Liver (tissue), 8 donors: ENCODE measurements at regions not wholly inside any gene's neighbourhood (a gene's known extent, or its start where the extent isn't known, plus 50 kb on each side); places are given as distances from the start of the nearest gene placed in this dataset.

Source experiments
- DNase-seq: peaks from one replicate; pipeline ENCODE4 v3.0.0-alpha.2; 2017; ENCODE audit warnings: low spot score
- H3K27ac ChIP-seq, 2 donors: one replicate each; pipeline ENCODE4 v1.7.0; 2013; ENCODE audit warnings: inconsistent platforms in 2 of 2, low read length in 2 of 2, control low read depth in 1 of 2, low read depth in 1 of 2, mild to moderate bottlenecking in 1 of 2
- H3K27me3 ChIP-seq, 4 donors: one replicate each; pipeline versions ENCODE4 v1.6.1 to v1.7.0; 2013; ENCODE audit warnings: low read length in 3 of 4, inconsistent platforms in 1 of 4, mild to moderate bottlenecking in 1 of 4, moderate library complexity in 1 of 4; ENCODE audit not compliant: control insufficient read depth in 4 of 4, insufficient read depth in 4 of 4
- H3K36me3 ChIP-seq, 4 donors: one replicate each; pipeline versions ENCODE4 v1.6.1 to v1.7.0; 2013; ENCODE audit warnings: low read length in 3 of 4, mild to moderate bottlenecking in 3 of 4, low read depth in 1 of 4, moderate library complexity in 1 of 4; ENCODE audit not compliant: control insufficient read depth in 4 of 4, insufficient read depth in 3 of 4
- H3K4me1 ChIP-seq, 4 donors: one replicate each; pipeline versions ENCODE4 v1.6.1 to v1.7.0; 2013; ENCODE audit warnings: low read length in 3 of 4, mild to moderate bottlenecking in 3 of 4, moderate library complexity in 1 of 4; ENCODE audit not compliant: control insufficient read depth in 4 of 4, insufficient read depth in 4 of 4
- H3K4me3 ChIP-seq, 3 donors: one replicate each; pipeline versions ENCODE4 v1.6.1 to v1.7.0; 2013; ENCODE audit warnings: low read length in 3 of 3, control low read depth in 1 of 3, low read depth in 1 of 3, mild to moderate bottlenecking in 1 of 3
- H3K9ac ChIP-seq, 2 donors: one replicate each; pipeline ENCODE4 v1.7.0; 2013; ENCODE audit warnings: low read length in 2 of 2, mild to moderate bottlenecking in 2 of 2, moderate library complexity in 2 of 2, control low read depth in 1 of 2, low read depth in 1 of 2
- H3K9me3 ChIP-seq, 4 donors: one replicate each; pipeline versions ENCODE4 v1.6.1 to v1.7.0; 2013; ENCODE audit warnings: low read length in 3 of 4; ENCODE audit not compliant: control insufficient read depth in 4 of 4
- ATF3 ChIP-seq: IDR thresholded peaks from 2 replicates; pipeline ENCODE4 v1.6.1; 2016; ENCODE audit warnings: antibody characterized with exemption
- CTCF ChIP-seq: fragments of 150-350 bp; IDR thresholded peaks from 2 replicates; pipeline ENCODE4 v1.5.1; 2017; ENCODE audit warnings: improper control_type of control experiment, low read depth, low read length; ENCODE audit not compliant: missing input control
- EGR1 ChIP-seq, 2 donors: IDR thresholded peaks; 2 replicates each; pipeline ENCODE4 v1.6.1; 2016 to 2018; ENCODE audit warnings: antibody characterized with exemption in 2 of 2, low read depth in 2 of 2
- FOXA1 ChIP-seq: IDR thresholded peaks from 2 replicates; pipeline ENCODE4 v1.6.1; 2016; ENCODE audit warnings: antibody characterized with exemption
- FOXA2 ChIP-seq: IDR thresholded peaks from 2 replicates; pipeline ENCODE4 v1.6.1; 2016; ENCODE audit warnings: antibody characterized with exemption
- GABPA ChIP-seq, 2 donors: IDR thresholded peaks in 1 of 2; conservative IDR thresholded peaks in 1 of 2; 2 replicates each; pipeline ENCODE4 v1.6.1; 2016; ENCODE audit warnings: antibody characterized with exemption in 2 of 2, mild to moderate bottlenecking in 1 of 2, moderate library complexity in 1 of 2
- HNF4G ChIP-seq: IDR thresholded peaks from 2 replicates; pipeline ENCODE4 v1.6.1; 2016; ENCODE audit warnings: antibody characterized with exemption
- NR2F2 ChIP-seq: IDR thresholded peaks from 2 replicates; pipeline ENCODE4 v1.6.1; 2016; ENCODE audit warnings: antibody characterized with exemption
- RAD21 ChIP-seq, 2 donors: IDR thresholded peaks; 2 replicates each; pipeline ENCODE4 v1.6.1; 2016; ENCODE audit warnings: antibody characterized with exemption in 2 of 2, mild to moderate bottlenecking in 2 of 2
- REST ChIP-seq: IDR thresholded peaks from 2 replicates; pipeline ENCODE4 v1.6.1; 2016; ENCODE audit warnings: antibody characterized with exemption, mild to moderate bottlenecking
- RXRA ChIP-seq, 2 donors: IDR thresholded peaks; 2 replicates each; pipeline ENCODE4 v1.6.1; 2017 to 2018; ENCODE audit warnings: antibody characterized with exemption in 2 of 2, mild to moderate bottlenecking in 1 of 2
- SP1 ChIP-seq: IDR thresholded peaks from 2 replicates; pipeline ENCODE4 v1.6.1; 2018; ENCODE audit warnings: antibody characterized with exemption, mild to moderate bottlenecking
- YY1 ChIP-seq: IDR thresholded peaks from 2 replicates; pipeline ENCODE4 v1.6.1; 2016; ENCODE audit warnings: antibody characterized with exemption, mild to moderate bottlenecking
- WGBS: extraction: QIAGEN DNeasy Blood & Tissue Kit; methylation state at CpG from one replicate; pipeline ENCODE4 v1.1.7; 2013; 5-methylcytosine and 5-hydroxymethylcytosine counted together
- TF ChIP-seq, protein P1 (sequence below): IDR thresholded peaks from 2 replicates; pipeline ENCODE4 v1.6.1; 2016; ENCODE audit warnings: antibody characterized with exemption
- donor health status: healthy.
- donor health status: healthy.
- donor health status: healthy.
- donor health status: healthy.
- donor health status: healthy.

DNA sequence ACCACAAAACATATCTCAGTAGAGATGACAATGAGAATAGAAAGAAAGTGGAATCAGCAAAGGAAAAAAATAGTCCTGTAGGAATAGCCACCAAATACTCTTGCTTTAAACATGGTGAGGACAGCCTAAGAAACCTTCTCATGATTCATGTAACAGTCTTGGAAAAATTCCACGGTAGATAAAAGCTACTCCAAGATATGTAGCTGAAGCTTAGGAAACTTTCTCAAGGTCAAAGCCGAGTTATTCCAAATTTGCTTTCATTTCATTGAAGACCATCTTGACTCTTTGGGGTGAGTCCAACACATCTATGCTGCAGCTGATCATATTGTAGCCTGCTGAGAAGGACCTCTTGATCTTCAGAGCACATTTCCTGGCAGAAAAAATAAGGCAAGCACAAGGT lies 157.6 kb downstream of the PAH start:
- TF ChIP-seq FOXA2 = no peak
- no peak for TF ChIP-seq REST
- TF ChIP-seq, protein P1, sequence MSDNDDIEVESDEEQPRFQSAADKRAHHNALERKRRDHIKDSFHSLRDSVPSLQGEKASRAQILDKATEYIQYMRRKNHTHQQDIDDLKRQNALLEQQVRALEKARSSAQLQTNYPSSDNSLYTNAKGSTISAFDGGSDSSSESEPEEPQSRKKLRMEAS = no peak
- TF ChIP-seq FOXA1 = no peak
- no peak for TF ChIP-seq YY1
- no peak for TF ChIP-seq GABPA (IDR thresholded peaks at IDR 0.05 in 1 of 2, conservative IDR thresholded peaks at IDR 0.05 in 1 of 2)
- no peak for TF ChIP-seq RXRA (IDR thresholded peaks at IDR 0.05)
- TF ChIP-seq ATF3 = no peak
- TF ChIP-seq RAD21 (IDR thresholded peaks at IDR 0.05) = no peak
- no peak for TF ChIP-seq EGR1 (IDR thresholded peaks at IDR 0.05; ENCODE audit: low read depth in 2 of 2)
- no peak for TF ChIP-seq CTCF
- no peak for TF ChIP-seq HNF4G
- TF ChIP-seq SP1 = no peak
- DNase-seq = no peak
- no peak overlapping the region for H3K9ac ChIP-seq
- H3K4me1 ChIP-seq = no peaks in the 10 kb centered on the region
- no peaks in the 10 kb centered on the region for H3K36me3 ChIP-seq
- no peak overlapping the region for H3K27ac ChIP-seq
- H3K9me3 ChIP-seq = no peaks in the 10 kb centered on the region
- 75% methylated on average over 2 of the region's 2 CpGs for WGBS
- H3K4me3 ChIP-seq = no peak overlapping the region
- H3K27me3 ChIP-seq = peaks cover 0 to 2% (median 0%) of the 10 kb centered on the region in 4 donors

GRCh38 chr12:102757882-102758226 lies 159.2 kb downstream of the PAH start:
- Histone ChIP-seq H3K27me3 (peaks cover 0 to 2% (median 0%) of the 10 kb centered on the region in 4 donors), H3K9me3 (no peaks in the 10 kb centered on the region), H3K27ac (no peak overlapping the region), H3K36me3 (no peaks in the 10 kb centered on the region), H3K4me1 (no peaks in the 10 kb centered on the region), H3K9ac (no peak overlapping the region), H3K4me3 (no peak overlapping the region)
- WGBS = 59% methylated on average over 1 of the region's 1 CpG
- TF ChIP-seq REST = no peak
- no peak for TF ChIP-seq FOXA1
- TF ChIP-seq, protein P1 = no peak
- no peak for TF ChIP-seq NR2F2
- no peak for DNase-seq
